Skeletal muscle satellite cell (primary cell): ENCODE measurements at regions not wholly inside any gene's neighbourhood (a gene's known extent, or its start where the extent isn't known, plus 50 kb on each side); places are given as distances from the start of the nearest gene placed in this dataset.
"Not testable (repeated sequence)": the region's sequence is repeated elsewhere in the genome, so short reads cannot be mapped to it uniquely, and the experiment has no call there.

Source experiments
- H3K27me3 ChIP-seq: 2 replicates; pipeline ENCODE4 v1.7.0; 2013; ENCODE audit warnings: low read length; ENCODE audit not compliant: control insufficient read depth, insufficient read depth
- H3K36me3 ChIP-seq: 2 replicates; pipeline ENCODE4 v1.7.0; 2013; ENCODE audit warnings: mild to moderate bottlenecking, control low read depth, low read length; ENCODE audit not compliant: insufficient read depth
- H3K4me1 ChIP-seq: 2 replicates; pipeline ENCODE4 v1.7.0; 2013; ENCODE audit warnings: low read length; ENCODE audit not compliant: control insufficient read depth, insufficient read depth
- H3K4me2 ChIP-seq: 2 replicates; pipeline ENCODE4 v1.7.0; 2013; ENCODE audit warnings: mild to moderate bottlenecking, low read length
- H3K4me3 ChIP-seq: 2 replicates; pipeline ENCODE4 v1.7.0; 2013; ENCODE audit warnings: low read length
- H3K9ac ChIP-seq: 2 replicates; pipeline ENCODE4 v1.7.0; 2013; ENCODE audit warnings: mild to moderate bottlenecking, low read depth, low read length, moderate library complexity
- H3K9me3 ChIP-seq: replicated peaks from 2 replicates; pipeline ENCODE4 v1.7.0; 2013; ENCODE audit warnings: mild to moderate bottlenecking, control low read depth, low read length

- H3K36me3 ChIP-seq, result no peaks in the 10 kb centered on the region
- no peak overlapping the region for H3K4me2 ChIP-seq
- no peak overlapping the region for H3K4me3 ChIP-seq
- H3K4me1 ChIP-seq, result no peaks in the 10 kb centered on the region
- no peak overlapping the region for H3K9ac ChIP-seq
- no peaks in the 10 kb centered on the region for H3K27me3 ChIP-seq
- H3K9me3 ChIP-seq, result no peaks in the 10 kb centered on the region
These were observed 256.2 kb downstream of the TAFA4 start for GRCh38 chr3:68676136-68676535.

- Histone ChIP-seq H3K4me2 (no peak overlapping the region), H3K36me3 (no peaks in the 10 kb centered on the region), H3K27me3 (no peaks in the 10 kb centered on the region), H3K4me1 (no peaks in the 10 kb centered on the region), H3K9me3 (no peaks in the 10 kb centered on the region), H3K4me3 (no peak overlapping the region), H3K9ac (no peak overlapping the region)
These were observed 265.0 kb downstream of the TAFA4 start for GRCh38 chr3:68667346-68667745.

GRCh38 chr3:68666429-68667136 lies 265.8 kb downstream of the TAFA4 start:
- Histone ChIP-seq H3K36me3 (no peaks in the 10 kb centered on the region), H3K4me2 (no peak overlapping the region), H3K9ac (no peak overlapping the region), H3K9me3 (no peaks in the 10 kb centered on the region), H3K27me3 (no peaks in the 10 kb centered on the region), H3K4me3 (no peak overlapping the region), H3K4me1 (no peaks in the 10 kb centered on the region)

GRCh38 chr3:68664276-68664675 lies 268.1 kb downstream of the TAFA4 start:
- no peaks in the 10 kb centered on the region for H3K4me1 ChIP-seq
- H3K36me3 ChIP-seq, result no peaks in the 10 kb centered on the region
- no peaks in the 10 kb centered on the region for H3K27me3 ChIP-seq
- H3K9me3 ChIP-seq, result no peaks in the 10 kb centered on the region
- H3K4me2 ChIP-seq, result no peak overlapping the region
- H3K9ac ChIP-seq, result no peak overlapping the region
- no peak overlapping the region for H3K4me3 ChIP-seq

GRCh38 chr3:68662176-68662575 lies 270.2 kb downstream of the TAFA4 start:
- no peaks in the 10 kb centered on the region for H3K36me3 ChIP-seq
- no peak overlapping the region for H3K4me3 ChIP-seq
- H3K9me3 ChIP-seq, result no peaks in the 10 kb centered on the region
- no peak overlapping the region for H3K9ac ChIP-seq
- no peak overlapping the region for H3K4me2 ChIP-seq
- no peaks in the 10 kb centered on the region for H3K4me1 ChIP-seq
- H3K27me3 ChIP-seq, result no peaks in the 10 kb centered on the region

- not testable (repeated sequence) for H3K9me3 ChIP-seq, H3K4me2 ChIP-seq, H3K4me1 ChIP-seq, H3K4me3 ChIP-seq, H3K36me3 ChIP-seq, H3K9ac ChIP-seq, H3K27me3 ChIP-seq
These were observed 281.7 kb downstream of the TAFA4 start for GRCh38 chr3:68650657-68651056.

- Histone ChIP-seq H3K9ac (no peak overlapping the region), H3K4me2 (no peak overlapping the region), H3K4me3 (no peak overlapping the region), H3K4me1 (no peaks in the 10 kb centered on the region), H3K27me3 (no peaks in the 10 kb centered on the region), H3K9me3 (no peaks in the 10 kb centered on the region), H3K36me3 (no peaks in the 10 kb centered on the region)
These were observed 283.9 kb downstream of the TAFA4 start for GRCh38 chr3:68648494-68648893.

- no peaks in the 10 kb centered on the region for H3K36me3 ChIP-seq
- H3K4me1 ChIP-seq, result no peaks in the 10 kb centered on the region
- H3K4me3 ChIP-seq, result no peak overlapping the region
- no peak overlapping the region for H3K9ac ChIP-seq
- no peaks in the 10 kb centered on the region for H3K9me3 ChIP-seq
- H3K27me3 ChIP-seq, result no peaks in the 10 kb centered on the region
- no peak overlapping the region for H3K4me2 ChIP-seq
These were observed 300.3 kb downstream of the TAFA4 start for GRCh38 chr3:68631850-68632545.

- no peaks in the 10 kb centered on the region for H3K9me3 ChIP-seq
- no peaks in the 10 kb centered on the region for H3K36me3 ChIP-seq
- no peak overlapping the region for H3K4me3 ChIP-seq
- H3K4me2 ChIP-seq, result no peak overlapping the region
- H3K9ac ChIP-seq, result no peak overlapping the region
- H3K27me3 ChIP-seq, result no peaks in the 10 kb centered on the region
- H3K4me1 ChIP-seq, result no peaks in the 10 kb centered on the region
These were observed 312.1 kb downstream of the TAFA4 start for GRCh38 chr3:68620211-68620610.

- H3K4me3 ChIP-seq, result no peak overlapping the region
- H3K4me2 ChIP-seq, result no peak overlapping the region
- H3K27me3 ChIP-seq, result no peaks in the 10 kb centered on the region
- H3K36me3 ChIP-seq, result no peaks in the 10 kb centered on the region
- H3K4me1 ChIP-seq, result no peaks in the 10 kb centered on the region
- H3K9me3 ChIP-seq, result no peaks in the 10 kb centered on the region
- no peak overlapping the region for H3K9ac ChIP-seq
These were observed 318.3 kb downstream of the TAFA4 start for GRCh38 chr3:68614087-68614486.

- H3K4me1 ChIP-seq, result no peaks in the 10 kb centered on the region
- peaks cover 2% of the 10 kb centered on the region for H3K9me3 ChIP-seq
- H3K9ac ChIP-seq, result no peak overlapping the region
These were observed 361.0 kb downstream of the TAFA4 start for GRCh38 chr3:68571321-68571720.

GRCh38 chr3:68560728-68561127 lies 371.6 kb downstream of the TAFA4 start:
- no peaks in the 10 kb centered on the region for H3K9me3 ChIP-seq

More at GRCh38 chr3:68571321-68571720, 361.0 kb downstream of the TAFA4 start:
- H3K4me3 ChIP-seq, result no peak overlapping the region
- H3K4me2 ChIP-seq, result no peak overlapping the region
- H3K36me3 ChIP-seq, result no peaks in the 10 kb centered on the region
- no peaks in the 10 kb centered on the region for H3K27me3 ChIP-seq

More at GRCh38 chr3:68560728-68561127, 371.6 kb downstream of the TAFA4 start:
- no peaks in the 10 kb centered on the region for H3K4me1 ChIP-seq
- H3K4me3 ChIP-seq, result no peak overlapping the region
- H3K9ac ChIP-seq, result no peak overlapping the region
- no peak overlapping the region for H3K4me2 ChIP-seq
- H3K27me3 ChIP-seq, result no peaks in the 10 kb centered on the region
- H3K36me3 ChIP-seq, result no peaks in the 10 kb centered on the region
